K562 (cell line): ENCODE measurements at regions not wholly inside any gene's neighbourhood (a gene's known extent, or its start where the extent isn't known, plus 50 kb on each side); places are given as distances from the start of the nearest gene placed in this dataset.

Experiments used
- ATAC-seq: fragments of 200-7000 bp; cut with Tn5 transposase; 3 replicates; pipeline ENCODE4 v1.9.1; 2020; ENCODE audit warnings: moderate library complexity
- BruUV-seq: library from RNA; stranded (reverse); fragments of 400-500 nt; replicated peaks from 2 replicates; lab custom pipeline; 2021; lab: Mats Ljungman, UMichigan
- CTCF ChIA-PET: fragments of 300-600 bp; formaldehyde crosslinking; extraction: SDS; loops from one replicate; lab custom pipeline; 2021; ENCODE audit warnings: low intra/inter-chr PET ratio; lab: Yijun Ruan, JAX
- POLR2A ChIA-PET: fragments of 300-600, 350-650 bp; sonication (Branson Sonifier 250); formaldehyde crosslinking; extraction: SDS; loops from one replicate; lab custom pipeline; 2021; ENCODE audit warnings: antibody characterized with exemption, inconsistent platforms; lab: Yijun Ruan, JAX
- DNase-seq, 4 experiments: peaks; one replicate each; pipeline versions ENCODE4 v3.0.0 to v3.0.0-alpha.2; 2011 to 2018; ENCODE audit warnings: low spot score in 3 of 4, mixed read lengths in 3 of 4; ENCODE audit errors: extremely low read depth in 1 of 4
- FAIRE-seq: peaks from 2 replicates; lab custom pipeline; 2011; peaks lifted over from hg19 to GRCh38; lab: Jason Lieb, UNC
- H2AFZ ChIP-seq: 2 replicates; pipeline ENCODE4 v1.6.0; 2011; ENCODE audit warnings: low read depth, low read length, control low read depth, inconsistent platforms
- H3K27ac ChIP-seq: fragments of 200-600 bp; 3 replicates; pipeline ENCODE4 v1.8.0; 2011; ENCODE audit warnings: low read depth, mild to moderate bottlenecking, control low read depth, inconsistent platforms, low read length, moderate library complexity, mixed read lengths; ENCODE audit errors: extremely low read depth
- H3K27me3 ChIP-seq, 2 experiments: fragments of 300-600 bp in 1 of 2; 2 replicates in 1 of 2; 3 replicates in 1 of 2; pipeline versions ENCODE4 v1.6.0 to v1.8.0; 2011; ENCODE audit warnings: inconsistent platforms in 2 of 2, low read length in 2 of 2, mild to moderate bottlenecking in 1 of 2, mixed read lengths in 1 of 2, moderate library complexity in 1 of 2; ENCODE audit not compliant: control insufficient read depth in 2 of 2, insufficient read depth in 2 of 2
- H3K36me3 ChIP-seq: fragments of 300-600 bp; 3 replicates; pipeline ENCODE4 v1.8.0; 2011; ENCODE audit warnings: mild to moderate bottlenecking, low read length, inconsistent platforms; ENCODE audit not compliant: control insufficient read depth, insufficient read depth
- H3K4me1 ChIP-seq, 2 experiments: fragments of 200-600 bp in 1 of 2; replicated peaks in 1 of 2; 2 replicates in 1 of 2; 3 replicates in 1 of 2; pipeline versions ENCODE4 v1.5.1 to v1.8.0; 2011; ENCODE audit warnings: inconsistent platforms in 2 of 2, low read length in 2 of 2, mild to moderate bottlenecking in 1 of 2, mixed read lengths in 1 of 2, moderate library complexity in 1 of 2; ENCODE audit not compliant: control insufficient read depth in 2 of 2, insufficient read depth in 2 of 2
- H3K4me2 ChIP-seq: 2 replicates; pipeline ENCODE4 v1.6.1; 2011; ENCODE audit warnings: low read length, control low read depth, inconsistent platforms, mixed read lengths; ENCODE audit not compliant: insufficient read depth
- H3K4me3 ChIP-seq: fragments of 200-600 bp; sonication (generic), shearing (Covaris generic); 2 replicates; pipeline ENCODE4 v1.5.1; 2016; ENCODE audit warnings: control low read depth, inconsistent platforms
- H3K79me2 ChIP-seq: fragments of 200-600 bp; 3 replicates; pipeline ENCODE4 v1.8.0; 2011; ENCODE audit warnings: low read length, inconsistent platforms; ENCODE audit not compliant: control insufficient read depth, insufficient read depth
- H3K9ac ChIP-seq, 2 experiments: 2 replicates each; pipeline versions ENCODE4 v1.6.0 to v1.6.1; 2011; ENCODE audit warnings: low read depth in 2 of 2, low read length in 2 of 2, control low read depth in 1 of 2, inconsistent platforms in 1 of 2, mild to moderate bottlenecking in 1 of 2, mixed read lengths in 1 of 2; ENCODE audit not compliant: insufficient read depth in 1 of 2
- H3K9me1 ChIP-seq: one replicate; pipeline ENCODE4 v1.6.0; 2011; ENCODE audit warnings: inconsistent platforms, mild to moderate bottlenecking, low read length, moderate library complexity; ENCODE audit not compliant: control insufficient read depth, insufficient read depth
- H3K9me3 ChIP-seq: replicated peaks from 2 replicates; pipeline ENCODE4 v1.5.1; 2011; ENCODE audit warnings: low read depth, low read length, inconsistent platforms; ENCODE audit not compliant: control insufficient read depth, insufficient read depth
- H4K20me1 ChIP-seq: replicated peaks from 2 replicates; pipeline ENCODE4 v1.6.1; 2011; ENCODE audit warnings: low read length, inconsistent platforms, mixed read lengths; ENCODE audit not compliant: control insufficient read depth, insufficient read depth
- BCOR ChIP-seq: fragments of 450-650 bp; IDR thresholded peaks from 2 replicates; pipeline ENCODE4 v1.6.1; 2016
- BRD9 ChIP-seq: fragments of 450-650 bp; IDR thresholded peaks from 2 replicates; pipeline ENCODE4 v1.6.1; 2018; ENCODE audit warnings: low read depth; ENCODE audit not compliant: partially characterized antibody
- CCAR2 ChIP-seq: fragments of 200-400 bp; formaldehyde crosslinking; IDR thresholded peaks from 2 replicates; pipeline ENCODE4 v1.6.1; 2017; ENCODE audit warnings: mild to moderate bottlenecking, low read depth, low read length
- ELF4 ChIP-seq: fragments of 450-650 bp; formaldehyde crosslinking; IDR thresholded peaks from 2 replicates; pipeline ENCODE4 v1.4.0; 2022; ENCODE audit warnings: missing genetic modification characterization
- EZH2 ChIP-seq: IDR thresholded peaks from 2 replicates; pipeline ENCODE4 v1.6.1; 2012; ENCODE audit warnings: low read depth, mild to moderate bottlenecking, inconsistent platforms, low read length, borderline replicate concordance
- FOXK2 ChIP-seq, 2 experiments: fragments of 450-650 bp; IDR thresholded peaks in 1 of 2; conservative IDR thresholded peaks in 1 of 2; 2 replicates each; pipeline ENCODE4 v1.6.1; 2016; ENCODE audit warnings: low read depth in 2 of 2, mild to moderate bottlenecking in 1 of 2
- KDM5B ChIP-seq: fragments of 200-600 bp; sonication (generic); IDR thresholded peaks from 2 replicates; pipeline ENCODE4 v1.6.1; 2012; ENCODE audit warnings: low read depth, mild to moderate bottlenecking, moderate library complexity, low read length, control low read depth, inconsistent platforms; ENCODE audit not compliant: insufficient replicate concordance
- MTA3 ChIP-seq: fragments of 450-650 bp; formaldehyde crosslinking; IDR thresholded peaks from 2 replicates; pipeline ENCODE4 v1.6.1; 2017; ENCODE audit warnings: mild to moderate bottlenecking, borderline replicate concordance
- NCOA2 ChIP-seq, 2 experiments: fragments of 450-650 bp; IDR thresholded peaks; 2 replicates each; pipeline ENCODE4 v1.6.1; 2018; ENCODE audit warnings: mild to moderate bottlenecking in 2 of 2, moderate library complexity in 1 of 2; ENCODE audit not compliant: partially characterized antibody in 2 of 2
- NEUROD1 ChIP-seq: fragments of 150-350 bp; IDR thresholded peaks from 2 replicates; pipeline ENCODE4 v1.6.1; 2014; ENCODE audit warnings: borderline replicate concordance, low read length, low read depth; ENCODE audit not compliant: partially characterized antibody
- NFRKB ChIP-seq: fragments of 450-650 bp; IDR thresholded peaks from 2 replicates; pipeline ENCODE4 v1.6.1; 2016; ENCODE audit warnings: low read depth
- SMARCE1 ChIP-seq: fragments of 450-650 bp; IDR thresholded peaks from 2 replicates; pipeline ENCODE4 v1.7.1; 2016; ENCODE audit warnings: mild to moderate bottlenecking
- ZNF24 ChIP-seq: fragments of 450-650 bp; IDR thresholded peaks from 2 replicates; pipeline ENCODE4 v1.6.1; 2016
- ZNF668 ChIP-seq: fragments of 250-450 bp; sonication (Bioruptor Pico); IDR thresholded peaks from 2 replicates; pipeline ENCODE4 v1.8.0; 2022; ENCODE audit warnings: mild to moderate bottlenecking, inconsistent platforms
- ZNF764 ChIP-seq: fragments of 250-450 bp; sonication (Bioruptor Pico); IDR thresholded peaks from 2 replicates; pipeline ENCODE4 v1.4.0; 2020; ENCODE audit warnings: low read depth, mild to moderate bottlenecking, moderate library complexity
- WGBS: fragments of 100-300 bp; shearing (Covaris generic); methylation state at CpG from one replicate; pipeline ENCODE4 v1.1.6; 2016; ENCODE audit warnings: low coverage, mixed read lengths; ENCODE audit not compliant: insufficient coverage; ENCODE audit errors: missing lambda C conversion rate; 5-methylcytosine and 5-hydroxymethylcytosine counted together
- in situ Hi-C: fragments of 300-500 bp; cut with MboI; formaldehyde crosslinking; loops from 4 replicates; pipeline ENCODE4 v1.15.0; 2018; ENCODE audit warnings: inconsistent platforms, mixed read lengths
- intact Hi-C: fragments of 100-400 bp; cut with micrococcal nuclease; formaldehyde crosslinking; loops from 2 replicates; pipeline ENCODE4 v1.14.2; 2022
- TF ChIP-seq, protein P1 (sequence below): fragments of 450-650 bp; formaldehyde crosslinking; IDR thresholded peaks from 2 replicates; pipeline ENCODE4 v1.4.0; 2022; ENCODE audit warnings: mild to moderate bottlenecking, moderate library complexity

DNA sequence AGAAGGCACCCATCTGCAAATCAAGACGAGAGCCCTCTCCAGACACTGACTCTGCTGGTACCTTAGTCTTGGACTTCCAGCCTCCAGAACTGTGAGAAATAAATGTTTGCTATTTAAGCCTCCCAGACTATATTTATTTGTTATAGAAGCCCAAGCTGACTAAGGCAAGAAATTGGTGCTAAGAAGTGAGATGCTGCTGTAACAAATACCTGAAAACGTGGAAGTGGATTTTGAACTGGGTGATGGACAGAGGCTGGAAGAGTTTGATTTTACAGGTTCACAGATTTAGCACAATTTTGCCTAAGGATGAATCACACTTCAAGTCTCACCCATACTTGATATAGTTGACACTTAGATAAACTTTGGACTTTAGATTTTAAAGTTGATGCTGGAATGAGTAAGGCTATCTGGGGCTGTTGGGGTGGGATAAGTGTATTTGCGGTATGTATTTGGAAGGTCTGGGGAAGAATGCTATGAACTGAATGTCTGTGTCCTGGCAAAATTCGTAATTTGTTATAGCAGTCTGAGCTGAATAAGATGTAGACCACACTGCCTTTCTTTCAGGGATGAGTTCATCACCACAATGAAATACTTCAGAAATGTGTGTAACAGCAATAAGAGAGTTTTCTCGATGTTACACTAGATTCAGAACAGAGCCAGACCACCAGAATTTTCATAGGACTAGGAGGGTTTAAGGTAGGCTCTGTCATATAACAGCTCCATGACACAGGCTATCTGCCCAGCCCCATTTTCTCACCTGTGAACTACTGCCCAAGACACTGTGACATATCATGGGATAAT lies 120.5 kb upstream of the LMCD1 start:
- Histone ChIP-seq H3K9me1 (no peaks in the 10 kb centered on the region), H4K20me1 (no peaks in the 10 kb centered on the region), H3K36me3 (no peaks in the 10 kb centered on the region), H3K9ac (no peak overlapping the region), H3K79me2 (no peaks in the 10 kb centered on the region), H3K27ac (no peak overlapping the region), H3K27me3 (no peaks in the 10 kb centered on the region), H3K4me3 (no peak overlapping the region), H3K9me3 (no peaks in the 10 kb centered on the region), H3K4me2 (no peak overlapping the region), H2AFZ (no peak overlapping the region), H3K4me1 (no peaks in the 10 kb centered on the region)
- 0% methylated on average over 5 of the region's 5 CpGs for WGBS
- POLR2A ChIA-PET = no interaction called here
- no peak for ATAC-seq
- in situ Hi-C loops = no loop called here
- intact Hi-C loops = no loop called here
- TF ChIP-seq ZNF668 (no peak), ZNF24 (no peak), NFRKB (no peak), BCOR (no peak), ELF4 (no peak), FOXK2 (conservative IDR thresholded peaks at IDR 0.05 in 1 of 2, IDR thresholded peaks at IDR 0.05 in 1 of 2; ENCODE audit: low read depth in 2 of 2) (no peak), EZH2 (no peak), NEUROD1 (no peak), BRD9 (no peak), ZNF764 (no peak), CCAR2 (no peak), NCOA2 (IDR thresholded peaks at IDR 0.05; ENCODE audit: partially characterized antibody in 2 of 2) (no peak), SMARCE1 (no peak), MTA3 (no peak), KDM5B (no peak)
- TF ChIP-seq, protein P1, sequence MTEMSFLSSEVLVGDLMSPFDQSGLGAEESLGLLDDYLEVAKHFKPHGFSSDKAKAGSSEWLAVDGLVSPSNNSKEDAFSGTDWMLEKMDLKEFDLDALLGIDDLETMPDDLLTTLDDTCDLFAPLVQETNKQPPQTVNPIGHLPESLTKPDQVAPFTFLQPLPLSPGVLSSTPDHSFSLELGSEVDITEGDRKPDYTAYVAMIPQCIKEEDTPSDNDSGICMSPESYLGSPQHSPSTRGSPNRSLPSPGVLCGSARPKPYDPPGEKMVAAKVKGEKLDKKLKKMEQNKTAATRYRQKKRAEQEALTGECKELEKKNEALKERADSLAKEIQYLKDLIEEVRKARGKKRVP (CRISPR knock-in tag) = no peak
- no peak for FAIRE-seq
- no TSS peak for BruUV-seq
- CTCF ChIA-PET = no interaction called here
- no peak for DNase-seq
